ENCODE measurements at regions not wholly inside any gene's neighbourhood (a gene's known extent, or its start where the extent isn't known, plus 50 kb on each side); places are given as distances from the start of the nearest gene placed in this dataset.
A peak's percentile ranks its signal among the peaks of the same experiment; 100 is the strongest.

DNA sequence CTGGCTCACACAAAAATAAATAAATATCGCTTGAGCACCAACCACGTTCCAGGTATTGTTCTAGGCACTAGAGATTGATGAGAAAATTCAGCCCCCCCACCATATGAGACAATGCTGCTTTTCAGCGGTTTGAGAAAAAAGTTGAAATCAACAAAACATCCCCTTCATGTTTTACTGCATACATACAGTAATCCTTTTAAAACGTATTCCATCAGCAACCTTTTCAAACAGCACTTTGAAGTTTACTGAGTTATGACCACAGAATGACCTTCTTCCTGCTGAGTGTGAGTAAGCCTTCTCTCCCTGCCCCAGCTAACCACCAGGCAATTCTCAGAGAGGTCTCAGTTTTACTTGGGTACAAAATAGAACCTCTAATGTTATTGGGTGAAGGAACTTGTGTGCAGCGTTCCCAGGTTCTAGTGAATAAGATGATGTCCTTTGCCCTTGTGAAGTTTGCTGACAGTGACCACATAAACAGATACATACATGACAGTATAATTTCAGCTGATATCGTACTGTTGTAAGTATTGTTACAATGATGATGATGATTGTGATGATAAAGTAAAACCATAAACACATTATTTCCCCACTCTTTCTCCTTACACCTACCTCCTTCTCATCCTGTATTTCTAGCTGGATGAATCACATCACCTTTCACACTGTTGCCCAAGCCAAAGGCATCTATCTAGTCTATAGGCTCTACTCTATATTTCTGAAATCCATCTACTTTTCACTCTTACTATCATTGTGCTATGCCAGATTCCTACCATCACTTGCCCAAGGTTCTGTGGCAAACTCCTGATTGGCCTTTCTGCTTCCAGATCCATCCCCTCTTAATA lies 124.4 kb upstream of the KRR1 start (continued):
- TF ChIP-seq, protein P1, sequence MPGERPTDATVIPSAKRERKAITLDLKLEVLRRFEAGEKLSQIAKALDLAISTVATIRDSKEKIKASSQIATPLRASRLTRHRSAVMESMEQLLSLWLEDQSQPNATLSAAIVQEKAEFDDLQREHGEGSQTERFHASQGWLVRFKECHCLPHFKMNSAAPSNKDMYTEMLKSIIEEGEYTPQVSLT (CRISPR knock-in tag; IDR thresholded peaks at IDR 0.05; ENCODE audit: borderline replicate concordance, low read depth) = no peak
- TF ChIP-seq TP53 (CRISPR knock-in tag; conservative IDR thresholded peaks at IDR 0.05) (no peak), ZNF317 (CRISPR knock-in tag; IDR thresholded peaks at IDR 0.05) (no peak), CCDC6 (CRISPR knock-in tag; IDR thresholded peaks at IDR 0.05) (no peak), KLF11 (CRISPR knock-in tag; IDR thresholded peaks at IDR 0.05) (0 out of 2 replicates have a peak, but pooled peaks have one; percentile 44), NBN (conservative IDR thresholded peaks at IDR 0.05) (no peak), ZC3H4 (CRISPR knock-in tag; IDR thresholded peaks at IDR 0.05; ENCODE audit: borderline replicate concordance) (no peak), TMF1 (CRISPR knock-in tag; IDR thresholded peaks at IDR 0.05; ENCODE audit: low read depth) (no peak), ZNF788 (CRISPR knock-in tag; IDR thresholded peaks at IDR 0.05; ENCODE audit: borderline replicate concordance) (no peak), ZFP41 (CRISPR knock-in tag; IDR thresholded peaks at IDR 0.05; ENCODE audit: borderline replicate concordance) (no peak), JARID2 (CRISPR knock-in tag; IDR thresholded peaks at IDR 0.05; ENCODE audit: insufficient replicate concordance) (no peak), XBP1 (CRISPR knock-in tag; IDR thresholded peaks at IDR 0.05) (no peak), ZKSCAN5 (CRISPR knock-in tag; IDR thresholded peaks at IDR 0.05) (no peak), ZNF790 (CRISPR knock-in tag; IDR thresholded peaks at IDR 0.05; ENCODE audit: borderline replicate concordance) (no peak), KAT7 (CRISPR knock-in tag; IDR thresholded peaks at IDR 0.05; ENCODE audit: borderline replicate concordance) (0 out of 2 replicates have a peak, but pooled peaks have one; percentile 32), ZNF296 (CRISPR knock-in tag; conservative IDR thresholded peaks at IDR 0.05) (no peak), GFI1 (CRISPR knock-in tag; IDR thresholded peaks at IDR 0.05; ENCODE audit: borderline replicate concordance) (no peak), DPF2 (CRISPR knock-in tag; IDR thresholded peaks at IDR 0.05; ENCODE audit: borderline replicate concordance, low read depth) (peak; percentile 58)
- TF ChIP-seq, protein P2, sequence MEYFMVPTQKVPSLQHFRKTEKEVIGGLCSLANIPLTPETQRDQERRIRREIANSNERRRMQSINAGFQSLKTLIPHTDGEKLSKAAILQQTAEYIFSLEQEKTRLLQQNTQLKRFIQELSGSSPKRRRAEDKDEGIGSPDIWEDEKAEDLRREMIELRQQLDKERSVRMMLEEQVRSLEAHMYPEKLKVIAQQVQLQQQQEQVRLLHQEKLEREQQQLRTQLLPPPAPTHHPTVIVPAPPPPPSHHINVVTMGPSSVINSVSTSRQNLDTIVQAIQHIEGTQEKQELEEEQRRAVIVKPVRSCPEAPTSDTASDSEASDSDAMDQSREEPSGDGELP (IDR thresholded peaks at IDR 0.05; ENCODE audit: borderline replicate concordance, low read depth) = peak; percentile 21; the same call in 1 of the 2 replicates
- TF ChIP-seq, protein P3, sequence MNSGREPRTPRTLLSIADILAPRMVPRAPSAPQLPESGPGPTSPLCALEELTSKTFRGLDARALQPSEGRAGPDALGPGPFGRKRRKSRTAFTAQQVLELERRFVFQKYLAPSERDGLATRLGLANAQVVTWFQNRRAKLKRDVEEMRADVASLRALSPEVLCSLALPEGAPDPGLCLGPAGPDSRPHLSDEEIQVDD (CRISPR knock-in tag; IDR thresholded peaks at IDR 0.05; ENCODE audit: borderline replicate concordance) = no peak
- TF ChIP-seq, protein P4, sequence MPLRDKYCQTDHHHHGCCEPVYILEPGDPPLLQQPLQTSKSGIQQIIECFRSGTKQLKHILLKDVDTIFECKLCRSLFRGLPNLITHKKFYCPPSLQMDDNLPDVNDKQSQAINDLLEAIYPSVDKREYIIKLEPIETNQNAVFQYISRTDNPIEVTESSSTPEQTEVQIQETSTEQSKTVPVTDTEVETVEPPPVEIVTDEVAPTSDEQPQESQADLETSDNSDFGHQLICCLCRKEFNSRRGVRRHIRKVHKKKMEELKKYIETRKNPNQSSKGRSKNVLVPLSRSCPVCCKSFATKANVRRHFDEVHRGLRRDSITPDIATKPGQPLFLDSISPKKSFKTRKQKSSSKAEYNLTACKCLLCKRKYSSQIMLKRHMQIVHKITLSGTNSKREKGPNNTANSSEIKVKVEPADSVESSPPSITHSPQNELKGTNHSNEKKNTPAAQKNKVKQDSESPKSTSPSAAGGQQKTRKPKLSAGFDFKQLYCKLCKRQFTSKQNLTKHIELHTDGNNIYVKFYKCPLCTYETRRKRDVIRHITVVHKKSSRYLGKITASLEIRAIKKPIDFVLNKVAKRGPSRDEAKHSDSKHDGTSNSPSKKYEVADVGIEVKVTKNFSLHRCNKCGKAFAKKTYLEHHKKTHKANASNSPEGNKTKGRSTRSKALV (CRISPR knock-in tag; IDR thresholded peaks at IDR 0.05) = no peak; the same call in 1 of the 2 replicates
- TF ChIP-seq, protein P5, sequence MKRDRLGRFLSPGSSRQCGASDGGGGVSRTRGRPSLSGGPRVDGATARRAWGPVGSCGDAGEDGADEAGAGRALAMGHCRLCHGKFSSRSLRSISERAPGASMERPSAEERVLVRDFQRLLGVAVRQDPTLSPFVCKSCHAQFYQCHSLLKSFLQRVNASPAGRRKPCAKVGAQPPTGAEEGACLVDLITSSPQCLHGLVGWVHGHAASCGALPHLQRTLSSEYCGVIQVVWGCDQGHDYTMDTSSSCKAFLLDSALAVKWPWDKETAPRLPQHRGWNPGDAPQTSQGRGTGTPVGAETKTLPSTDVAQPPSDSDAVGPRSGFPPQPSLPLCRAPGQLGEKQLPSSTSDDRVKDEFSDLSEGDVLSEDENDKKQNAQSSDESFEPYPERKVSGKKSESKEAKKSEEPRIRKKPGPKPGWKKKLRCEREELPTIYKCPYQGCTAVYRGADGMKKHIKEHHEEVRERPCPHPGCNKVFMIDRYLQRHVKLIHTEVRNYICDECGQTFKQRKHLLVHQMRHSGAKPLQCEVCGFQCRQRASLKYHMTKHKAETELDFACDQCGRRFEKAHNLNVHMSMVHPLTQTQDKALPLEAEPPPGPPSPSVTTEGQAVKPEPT (CRISPR knock-in tag; IDR thresholded peaks at IDR 0.05; ENCODE audit: low read depth) = no peak
- TF ChIP-seq, protein P6, sequence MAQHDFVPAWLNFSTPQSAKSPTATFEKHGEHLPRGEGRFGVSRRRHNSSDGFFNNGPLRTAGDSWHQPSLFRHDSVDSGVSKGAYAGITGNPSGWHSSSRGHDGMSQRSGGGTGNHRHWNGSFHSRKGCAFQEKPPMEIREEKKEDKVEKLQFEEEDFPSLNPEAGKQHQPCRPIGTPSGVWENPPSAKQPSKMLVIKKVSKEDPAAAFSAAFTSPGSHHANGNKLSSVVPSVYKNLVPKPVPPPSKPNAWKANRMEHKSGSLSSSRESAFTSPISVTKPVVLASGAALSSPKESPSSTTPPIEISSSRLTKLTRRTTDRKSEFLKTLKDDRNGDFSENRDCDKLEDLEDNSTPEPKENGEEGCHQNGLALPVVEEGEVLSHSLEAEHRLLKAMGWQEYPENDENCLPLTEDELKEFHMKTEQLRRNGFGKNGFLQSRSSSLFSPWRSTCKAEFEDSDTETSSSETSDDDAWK (CRISPR knock-in tag; IDR thresholded peaks at IDR 0.05) = no peak
